ENCODE measurements at regions not wholly inside any gene's neighbourhood (a gene's known extent, or its start where the extent isn't known, plus 50 kb on each side); places are given as distances from the start of the nearest gene placed in this dataset.
"Not testable (repeated sequence)": the region's sequence is repeated elsewhere in the genome, so short reads cannot be mapped to it uniquely, and the experiment has no call there.

GRCh38 chr1:88609051-88609450 is 75.0 kb upstream of the PKN2 start:
- no peak for DNase-seq

GRCh38 chr1:88610687-88611086 is 73.4 kb upstream of the PKN2 start:
- DNase-seq: no peak

GRCh38 chr1:88612292-88612691 is 71.8 kb upstream of the PKN2 start:
- DNase-seq: no peak

GRCh38 chr1:88612773-88613172 is 71.3 kb upstream of the PKN2 start:
- DNase-seq: no peak

GRCh38 chr1:88618331-88618730 is 65.7 kb upstream of the PKN2 start:
- DNase-seq: no peak

GRCh38 chr1:88623101-88623500 is 61.0 kb upstream of the PKN2 start:
- DNase-seq: not testable (repeated sequence)

Data from GOT3 (cell line).